ENCODE measurements at regions not wholly inside any gene's neighbourhood (a gene's known extent, or its start where the extent isn't known, plus 50 kb on each side); places are given as distances from the start of the nearest gene placed in this dataset.

GRCh38 chr2:220539481-220539880 is 912.1 kb downstream of the SLC4A3 start:
- Histone ChIP-seq H4K20me1 (ENCODE audit: insufficient read depth, low read length) (no peaks in the 10 kb centered on the region), H3K9me3 (ENCODE audit: low read length) (no peaks in the 10 kb centered on the region), H3F3A (ENCODE audit: insufficient read depth, low read length) (no peaks in the 10 kb centered on the region), H3K4me3 (ENCODE audit: low read depth, low read length, poor library complexity, severe bottlenecking) (no peak overlapping the region), H3K27ac (ENCODE audit: low read depth, low read length, poor library complexity, severe bottlenecking) (no peak overlapping the region), H3K27me3 (ENCODE audit: insufficient read depth, low read length) (no peaks in the 10 kb centered on the region), H3K9ac (ENCODE audit: low read length) (no peak overlapping the region), H3K4me1 (ENCODE audit: insufficient read depth, low read length, severe bottlenecking) (no peaks in the 10 kb centered on the region), H3K36me3 (ENCODE audit: insufficient read depth, low read length) (no peaks in the 10 kb centered on the region), H3K79me2 (ENCODE audit: insufficient read depth, low read length) (no peaks in the 10 kb centered on the region), H3K9me2 (ENCODE audit: low read depth, low read length) (no peaks in the 10 kb centered on the region), H2AFZ (ENCODE audit: low read length) (no peak overlapping the region), H3K4me2 (ENCODE audit: low read length) (no peak overlapping the region)
- TF ChIP-seq, protein P1, sequence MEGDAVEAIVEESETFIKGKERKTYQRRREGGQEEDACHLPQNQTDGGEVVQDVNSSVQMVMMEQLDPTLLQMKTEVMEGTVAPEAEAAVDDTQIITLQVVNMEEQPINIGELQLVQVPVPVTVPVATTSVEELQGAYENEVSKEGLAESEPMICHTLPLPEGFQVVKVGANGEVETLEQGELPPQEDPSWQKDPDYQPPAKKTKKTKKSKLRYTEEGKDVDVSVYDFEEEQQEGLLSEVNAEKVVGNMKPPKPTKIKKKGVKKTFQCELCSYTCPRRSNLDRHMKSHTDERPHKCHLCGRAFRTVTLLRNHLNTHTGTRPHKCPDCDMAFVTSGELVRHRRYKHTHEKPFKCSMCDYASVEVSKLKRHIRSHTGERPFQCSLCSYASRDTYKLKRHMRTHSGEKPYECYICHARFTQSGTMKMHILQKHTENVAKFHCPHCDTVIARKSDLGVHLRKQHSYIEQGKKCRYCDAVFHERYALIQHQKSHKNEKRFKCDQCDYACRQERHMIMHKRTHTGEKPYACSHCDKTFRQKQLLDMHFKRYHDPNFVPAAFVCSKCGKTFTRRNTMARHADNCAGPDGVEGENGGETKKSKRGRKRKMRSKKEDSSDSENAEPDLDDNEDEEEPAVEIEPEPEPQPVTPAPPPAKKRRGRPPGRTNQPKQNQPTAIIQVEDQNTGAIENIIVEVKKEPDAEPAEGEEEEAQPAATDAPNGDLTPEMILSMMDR (IDR thresholded peaks at IDR 0.05; ENCODE audit: low read length): no peak
- no peak for TF ChIP-seq EZH2 (IDR thresholded peaks at IDR 0.05; ENCODE audit: borderline replicate concordance, low read length)

- Histone ChIP-seq H3K79me2 (ENCODE audit: insufficient read depth, low read length) (no peaks in the 10 kb centered on the region), H4K20me1 (ENCODE audit: insufficient read depth, low read length) (no peaks in the 10 kb centered on the region), H3K27ac (ENCODE audit: low read depth, low read length, poor library complexity, severe bottlenecking) (no peak overlapping the region), H3K9ac (ENCODE audit: low read length) (no peak overlapping the region), H3K4me1 (ENCODE audit: insufficient read depth, low read length, severe bottlenecking) (no peaks in the 10 kb centered on the region), H3K36me3 (ENCODE audit: insufficient read depth, low read length) (no peaks in the 10 kb centered on the region), H3K4me2 (ENCODE audit: low read length) (no peak overlapping the region), H3K4me3 (ENCODE audit: low read depth, low read length, poor library complexity, severe bottlenecking) (no peak overlapping the region), H3K27me3 (ENCODE audit: insufficient read depth, low read length) (no peaks in the 10 kb centered on the region), H2AFZ (ENCODE audit: low read length) (no peak overlapping the region), H3F3A (ENCODE audit: insufficient read depth, low read length) (no peaks in the 10 kb centered on the region), H3K9me2 (ENCODE audit: low read depth, low read length) (no peaks in the 10 kb centered on the region), H3K9me3 (ENCODE audit: low read length) (no peaks in the 10 kb centered on the region)
- TF ChIP-seq EZH2 (IDR thresholded peaks at IDR 0.05; ENCODE audit: borderline replicate concordance, low read length): no peak
- TF ChIP-seq, protein P1 (IDR thresholded peaks at IDR 0.05; ENCODE audit: low read length): no peak
These were observed 916.6 kb downstream of the SLC4A3 start for GRCh38 chr2:220544049-220544448.

GRCh38 chr2:220550995-220551700 is 923.7 kb downstream of the SLC4A3 start:
- no peak overlapping the region for H2AFZ ChIP-seq (ENCODE audit: low read length)
- no peaks in the 10 kb centered on the region for H3K27me3 ChIP-seq (ENCODE audit: insufficient read depth, low read length)
- H3K4me1 ChIP-seq (ENCODE audit: insufficient read depth, low read length, severe bottlenecking): no peaks in the 10 kb centered on the region
- no peak overlapping the region for H3K4me2 ChIP-seq (ENCODE audit: low read length)
- H4K20me1 ChIP-seq (ENCODE audit: insufficient read depth, low read length): no peaks in the 10 kb centered on the region
- H3F3A ChIP-seq (ENCODE audit: insufficient read depth, low read length): no peaks in the 10 kb centered on the region
- no peak overlapping the region for H3K4me3 ChIP-seq (ENCODE audit: low read depth, low read length, poor library complexity, severe bottlenecking)
- H3K9me3 ChIP-seq (ENCODE audit: low read length): no peaks in the 10 kb centered on the region
- H3K9ac ChIP-seq (ENCODE audit: low read length): no peak overlapping the region
- H3K27ac ChIP-seq (ENCODE audit: low read depth, low read length, poor library complexity, severe bottlenecking): no peak overlapping the region
- TF ChIP-seq, protein P1 (IDR thresholded peaks at IDR 0.05; ENCODE audit: low read length): no peak
- TF ChIP-seq EZH2 (IDR thresholded peaks at IDR 0.05; ENCODE audit: borderline replicate concordance, low read length): no peak
- no peaks in the 10 kb centered on the region for H3K79me2 ChIP-seq (ENCODE audit: insufficient read depth, low read length)
- H3K9me2 ChIP-seq (ENCODE audit: low read depth, low read length): no peaks in the 10 kb centered on the region
- H3K36me3 ChIP-seq (ENCODE audit: insufficient read depth, low read length): no peaks in the 10 kb centered on the region

All from OCI-LY1 (cell line).